Erythroblast (primary cell): ENCODE measurements at regions not wholly inside any gene's neighbourhood (a gene's known extent, or its start where the extent isn't known, plus 50 kb on each side); places are given as distances from the start of the nearest gene placed in this dataset.

Experiments used
- GATA1 ChIP-seq: IDR thresholded peaks from 2 replicates; pipeline ENCODE4 v1.6.1; 2011; ENCODE audit warnings: low read depth, mild to moderate bottlenecking, control low read depth, low read length, moderate library complexity
- POLR2A ChIP-seq: IDR thresholded peaks from 2 replicates; pipeline ENCODE4 v1.6.1; 2011; ENCODE audit warnings: mild to moderate bottlenecking, low read length

GRCh38 chr1:58227604-58228003 lies 318.9 kb downstream of the OMA1 start:
- TF ChIP-seq POLR2A (no peak), GATA1 (no peak)
